Loucy (cell line): ENCODE measurements at regions not wholly inside any gene's neighbourhood (a gene's known extent, or its start where the extent isn't known, plus 50 kb on each side); places are given as distances from the start of the nearest gene placed in this dataset.

Experiments
- CTCF ChIP-seq: fragments of 200-600 bp; sonication (generic); conservative IDR thresholded peaks from 2 replicates; pipeline ENCODE4 v1.5.1; 2014; ENCODE audit warnings: mild to moderate bottlenecking, antibody characterized with exemption, low read length
- EZH2phosphoT487 ChIP-seq: fragments of 200-600 bp; IDR thresholded peaks from 2 replicates; pipeline ENCODE4 v1.6.1; 2018; ENCODE audit warnings: antibody characterized with exemption, mild to moderate bottlenecking, moderate library complexity, borderline replicate concordance

- no peak for TF ChIP-seq CTCF
- TF ChIP-seq EZH2phosphoT487, result no peak
Measured at GRCh38 chr6:141666187-141666586, 466.5 kb upstream of the GJE1 start.
